Neural cell (in vitro differentiated cells): ENCODE measurements at regions not wholly inside any gene's neighbourhood (a gene's known extent, or its start where the extent isn't known, plus 50 kb on each side); places are given as distances from the start of the nearest gene placed in this dataset.

Experiments used
- H2AFZ ChIP-seq: fragments of 200-600, 300-800 bp; sonication (generic), shearing (Covaris generic); 2 replicates; pipeline ENCODE4 v1.6.0; 2014; ENCODE audit warnings: low read depth, mild to moderate bottlenecking, antibody characterized with exemption, low read length, moderate library complexity
- H3F3A ChIP-seq: fragments of 200-600 bp; shearing (Covaris generic); 2 replicates; pipeline ENCODE4 v1.6.1; 2016; ENCODE audit warnings: mild to moderate bottlenecking, moderate library complexity, mixed read lengths, antibody characterized with exemption, low read length; ENCODE audit not compliant: insufficient read depth, poor library complexity, severe bottlenecking
- H3K27ac ChIP-seq: fragments of 200-600, 300-800 bp; sonication (generic), shearing (Covaris generic); 2 replicates; pipeline ENCODE4 v1.5.1; 2014; ENCODE audit warnings: mild to moderate bottlenecking, low read length, moderate library complexity
- H3K27me3 ChIP-seq: fragments of 300-800, 200-600 bp; sonication (generic), shearing (Covaris generic); 2 replicates; pipeline ENCODE4 v1.6.0; 2014; ENCODE audit warnings: mild to moderate bottlenecking, low read depth, low read length, moderate library complexity; ENCODE audit not compliant: insufficient read depth
- H3K36me3 ChIP-seq: fragments of 300-800, 200-600 bp; sonication (generic), shearing (Covaris generic); 2 replicates; pipeline ENCODE4 v1.5.1; 2014; ENCODE audit warnings: mild to moderate bottlenecking, antibody characterized with exemption, low read length, moderate library complexity; ENCODE audit not compliant: insufficient read depth
- H3K4me2 ChIP-seq: fragments of 300-800, 200-600 bp; sonication (generic), shearing (Covaris generic); 2 replicates; pipeline ENCODE4 v1.6.0; 2014; ENCODE audit warnings: mild to moderate bottlenecking, low read length
- H3K4me3 ChIP-seq: fragments of 300-800, 200-600 bp; sonication (generic), shearing (Covaris generic); 2 replicates; pipeline ENCODE4 v1.5.1; 2014; ENCODE audit warnings: mild to moderate bottlenecking, low read length, moderate library complexity
- H3K79me2 ChIP-seq: fragments of 200-600 bp; shearing (Covaris generic); replicated peaks from 2 replicates; pipeline ENCODE4 v1.6.0; 2014; ENCODE audit warnings: mild to moderate bottlenecking, low read length, moderate library complexity; ENCODE audit not compliant: insufficient read depth
- H3K9ac ChIP-seq: fragments of 300-800, 200-600 bp; sonication (generic), shearing (Covaris generic); 2 replicates; pipeline ENCODE4 v1.6.1; 2016; ENCODE audit warnings: mild to moderate bottlenecking, low read length, mixed read lengths
- H3K9me2 ChIP-seq: fragments of 200-600 bp; shearing (Covaris generic); 2 replicates; pipeline ENCODE4 v1.6.1; 2016; ENCODE audit warnings: mild to moderate bottlenecking, low read length, mixed read lengths; ENCODE audit not compliant: insufficient read depth
- H3K9me3 ChIP-seq: fragments of 200-600, 300-800 bp; sonication (generic), shearing (Covaris generic); 2 replicates; pipeline ENCODE4 v1.6.1; 2016; ENCODE audit warnings: mild to moderate bottlenecking, mixed run types, low read length, moderate library complexity, mixed read lengths
- H4K20me1 ChIP-seq: fragments of 200-600 bp; shearing (Covaris generic); 2 replicates; pipeline ENCODE4 v1.6.1; 2016; ENCODE audit warnings: mild to moderate bottlenecking, mixed run types; ENCODE audit not compliant: insufficient read depth
- EP300 ChIP-seq: fragments of 450-650 bp; conservative IDR thresholded peaks from 2 replicates; pipeline ENCODE4 v1.6.1; 2014; ENCODE audit warnings: antibody characterized with exemption, mild to moderate bottlenecking, moderate library complexity; ENCODE audit not compliant: poor library complexity, severe bottlenecking
- EZH2 ChIP-seq: fragments of 200-600, 300-800 bp; shearing (Covaris generic), sonication (generic); IDR thresholded peaks from 2 replicates; pipeline ENCODE4 v1.6.1; 2014; ENCODE audit warnings: antibody characterized with exemption, low read length, borderline replicate concordance, mild to moderate bottlenecking; ENCODE audit not compliant: insufficient read depth, poor library complexity, severe bottlenecking
- MXI1 ChIP-seq: fragments of 450-650 bp; conservative IDR thresholded peaks from 2 replicates; pipeline ENCODE4 v1.6.1; 2014; ENCODE audit warnings: antibody characterized with exemption, mild to moderate bottlenecking; ENCODE audit not compliant: poor library complexity, severe bottlenecking
- POLR2AphosphoS5 ChIP-seq: IDR thresholded peaks from 2 replicates; pipeline ENCODE4 v1.6.1; 2012
- RAD21 ChIP-seq: fragments of 450-650 bp; conservative IDR thresholded peaks from 2 replicates; pipeline ENCODE4 v1.6.1; 2014; ENCODE audit warnings: antibody characterized with exemption, mild to moderate bottlenecking, moderate library complexity
- SMC3 ChIP-seq: fragments of 450-650 bp; conservative IDR thresholded peaks from 2 replicates; pipeline ENCODE4 v1.6.1; 2014; ENCODE audit warnings: antibody characterized with exemption, mild to moderate bottlenecking, moderate library complexity; ENCODE audit not compliant: poor library complexity
- TAF1 ChIP-seq: IDR thresholded peaks from 2 replicates; pipeline ENCODE4 v1.6.1; 2012; ENCODE audit warnings: low read depth
- TF ChIP-seq, protein P1 (sequence below): fragments of 450-650 bp; IDR thresholded peaks from 2 replicates; pipeline ENCODE4 v1.5.1; 2014; ENCODE audit warnings: antibody characterized with exemption, mild to moderate bottlenecking, moderate library complexity; ENCODE audit not compliant: poor library complexity, severe bottlenecking
- TF ChIP-seq, protein P2 (sequence below): IDR thresholded peaks from 2 replicates; pipeline ENCODE4 v1.6.1; 2012; ENCODE audit warnings: borderline replicate concordance

DNA sequence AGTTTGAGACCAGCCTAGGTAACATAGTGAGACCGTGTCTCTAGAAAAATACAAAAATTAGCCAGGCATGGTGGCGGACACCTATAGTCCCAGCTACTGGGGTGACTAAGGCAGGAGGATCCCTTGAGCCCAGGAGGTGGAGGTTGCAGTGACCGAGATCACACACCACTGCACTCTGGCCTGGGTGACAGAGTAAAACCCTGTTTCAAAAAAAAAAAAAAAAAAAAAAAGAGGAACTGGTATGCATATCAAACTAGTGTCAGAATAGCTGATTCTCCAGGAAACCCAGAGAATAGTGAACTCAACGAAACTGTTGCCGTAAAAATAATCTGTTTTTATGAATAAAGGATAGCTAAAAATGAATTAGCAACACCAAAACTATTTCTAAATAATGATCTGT, 126.6 kb upstream of the BASP1 start:
- no peak overlapping the region for H3K27ac ChIP-seq
- H3F3A ChIP-seq, result no peaks in the 10 kb centered on the region
- TF ChIP-seq EZH2 (no peak), TAF1 (no peak), SMC3 (no peak), MXI1 (no peak), POLR2AphosphoS5 (no peak), EP300 (no peak), RAD21 (no peak)
- TF ChIP-seq, protein P1, sequence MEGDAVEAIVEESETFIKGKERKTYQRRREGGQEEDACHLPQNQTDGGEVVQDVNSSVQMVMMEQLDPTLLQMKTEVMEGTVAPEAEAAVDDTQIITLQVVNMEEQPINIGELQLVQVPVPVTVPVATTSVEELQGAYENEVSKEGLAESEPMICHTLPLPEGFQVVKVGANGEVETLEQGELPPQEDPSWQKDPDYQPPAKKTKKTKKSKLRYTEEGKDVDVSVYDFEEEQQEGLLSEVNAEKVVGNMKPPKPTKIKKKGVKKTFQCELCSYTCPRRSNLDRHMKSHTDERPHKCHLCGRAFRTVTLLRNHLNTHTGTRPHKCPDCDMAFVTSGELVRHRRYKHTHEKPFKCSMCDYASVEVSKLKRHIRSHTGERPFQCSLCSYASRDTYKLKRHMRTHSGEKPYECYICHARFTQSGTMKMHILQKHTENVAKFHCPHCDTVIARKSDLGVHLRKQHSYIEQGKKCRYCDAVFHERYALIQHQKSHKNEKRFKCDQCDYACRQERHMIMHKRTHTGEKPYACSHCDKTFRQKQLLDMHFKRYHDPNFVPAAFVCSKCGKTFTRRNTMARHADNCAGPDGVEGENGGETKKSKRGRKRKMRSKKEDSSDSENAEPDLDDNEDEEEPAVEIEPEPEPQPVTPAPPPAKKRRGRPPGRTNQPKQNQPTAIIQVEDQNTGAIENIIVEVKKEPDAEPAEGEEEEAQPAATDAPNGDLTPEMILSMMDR, result no peak
- TF ChIP-seq, protein P2, sequence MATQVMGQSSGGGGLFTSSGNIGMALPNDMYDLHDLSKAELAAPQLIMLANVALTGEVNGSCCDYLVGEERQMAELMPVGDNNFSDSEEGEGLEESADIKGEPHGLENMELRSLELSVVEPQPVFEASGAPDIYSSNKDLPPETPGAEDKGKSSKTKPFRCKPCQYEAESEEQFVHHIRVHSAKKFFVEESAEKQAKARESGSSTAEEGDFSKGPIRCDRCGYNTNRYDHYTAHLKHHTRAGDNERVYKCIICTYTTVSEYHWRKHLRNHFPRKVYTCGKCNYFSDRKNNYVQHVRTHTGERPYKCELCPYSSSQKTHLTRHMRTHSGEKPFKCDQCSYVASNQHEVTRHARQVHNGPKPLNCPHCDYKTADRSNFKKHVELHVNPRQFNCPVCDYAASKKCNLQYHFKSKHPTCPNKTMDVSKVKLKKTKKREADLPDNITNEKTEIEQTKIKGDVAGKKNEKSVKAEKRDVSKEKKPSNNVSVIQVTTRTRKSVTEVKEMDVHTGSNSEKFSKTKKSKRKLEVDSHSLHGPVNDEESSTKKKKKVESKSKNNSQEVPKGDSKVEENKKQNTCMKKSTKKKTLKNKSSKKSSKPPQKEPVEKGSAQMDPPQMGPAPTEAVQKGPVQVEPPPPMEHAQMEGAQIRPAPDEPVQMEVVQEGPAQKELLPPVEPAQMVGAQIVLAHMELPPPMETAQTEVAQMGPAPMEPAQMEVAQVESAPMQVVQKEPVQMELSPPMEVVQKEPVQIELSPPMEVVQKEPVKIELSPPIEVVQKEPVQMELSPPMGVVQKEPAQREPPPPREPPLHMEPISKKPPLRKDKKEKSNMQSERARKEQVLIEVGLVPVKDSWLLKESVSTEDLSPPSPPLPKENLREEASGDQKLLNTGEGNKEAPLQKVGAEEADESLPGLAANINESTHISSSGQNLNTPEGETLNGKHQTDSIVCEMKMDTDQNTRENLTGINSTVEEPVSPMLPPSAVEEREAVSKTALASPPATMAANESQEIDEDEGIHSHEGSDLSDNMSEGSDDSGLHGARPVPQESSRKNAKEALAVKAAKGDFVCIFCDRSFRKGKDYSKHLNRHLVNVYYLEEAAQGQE, result no peak
- no peaks in the 10 kb centered on the region for H3K9me2 ChIP-seq
- H3K9me3 ChIP-seq, result no peaks in the 10 kb centered on the region
- H4K20me1 ChIP-seq, result no peaks in the 10 kb centered on the region
- H3K79me2 ChIP-seq, result no peaks in the 10 kb centered on the region
- no peak overlapping the region for H3K4me3 ChIP-seq
- H3K36me3 ChIP-seq, result no peaks in the 10 kb centered on the region
- H2AFZ ChIP-seq, result no peak overlapping the region
- H3K4me2 ChIP-seq, result no peak overlapping the region
- H3K27me3 ChIP-seq, result no peaks in the 10 kb centered on the region
- H3K9ac ChIP-seq, result no peak overlapping the region

DNA sequence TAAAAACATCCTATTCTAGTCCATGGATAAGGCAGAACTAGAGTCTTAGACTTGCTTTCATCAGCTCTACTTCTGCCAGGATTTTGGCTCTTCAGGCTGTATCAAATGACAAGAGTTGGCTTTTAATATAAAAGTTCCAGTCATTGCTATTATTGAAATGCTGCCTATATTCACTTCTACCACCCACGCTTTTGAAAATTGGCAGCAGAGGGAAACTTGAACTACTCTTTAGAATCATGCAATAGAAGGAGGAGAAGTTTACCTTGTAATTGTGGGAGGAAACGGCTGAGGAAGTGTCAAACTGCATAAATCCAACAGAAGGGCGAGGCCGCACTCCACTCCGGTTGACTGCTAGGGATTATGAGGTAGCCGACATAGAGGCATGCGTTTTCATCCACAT, 122.6 kb upstream of the BASP1 start:
- H2AFZ ChIP-seq, result no peak overlapping the region
- H3K79me2 ChIP-seq, result no peaks in the 10 kb centered on the region
- no peak overlapping the region for H3K27ac ChIP-seq
- H3F3A ChIP-seq, result no peaks in the 10 kb centered on the region
- H3K4me3 ChIP-seq, result no peak overlapping the region
- H3K9me2 ChIP-seq, result no peaks in the 10 kb centered on the region
- no peaks in the 10 kb centered on the region for H4K20me1 ChIP-seq
- H3K36me3 ChIP-seq, result no peaks in the 10 kb centered on the region
- H3K9ac ChIP-seq, result no peak overlapping the region
- TF ChIP-seq RAD21 (no peak), MXI1 (no peak), POLR2AphosphoS5 (no peak), EZH2 (no peak), SMC3 (no peak), TAF1 (no peak), EP300 (no peak)
- TF ChIP-seq, protein P1, result no peak
- TF ChIP-seq, protein P2, result no peak
- H3K4me2 ChIP-seq, result no peak overlapping the region
- H3K27me3 ChIP-seq, result no peaks in the 10 kb centered on the region
- no peaks in the 10 kb centered on the region for H3K9me3 ChIP-seq
